ENCODE measurements at regions not wholly inside any gene's neighbourhood (a gene's known extent, or its start where the extent isn't known, plus 50 kb on each side); places are given as distances from the start of the nearest gene placed in this dataset.
A peak's percentile ranks its signal among the peaks of the same experiment; 100 is the strongest.

- Histone ChIP-seq H3K4me1 (peaks cover 17 to 27% (median 23%) of the 10 kb centered on the region in 4 donors), H3K4me3 (no peak overlapping the region), H3K36me3 (no peaks in the 10 kb centered on the region), H3K27ac (replicated peaks in 1 of 4) (no peak overlapping the region), H3K9me3 (no peaks in the 10 kb centered on the region), H3K27me3 (no peaks in the 10 kb centered on the region)
- TF ChIP-seq POLR2AphosphoS5 (IDR thresholded peaks at IDR 0.05) (no peak), EP300 (IDR thresholded peaks at IDR 0.05) (no peak), POLR2A (IDR thresholded peaks at IDR 0.05; ENCODE audit: low read depth) (no peak)
- TF ChIP-seq, protein P1, sequence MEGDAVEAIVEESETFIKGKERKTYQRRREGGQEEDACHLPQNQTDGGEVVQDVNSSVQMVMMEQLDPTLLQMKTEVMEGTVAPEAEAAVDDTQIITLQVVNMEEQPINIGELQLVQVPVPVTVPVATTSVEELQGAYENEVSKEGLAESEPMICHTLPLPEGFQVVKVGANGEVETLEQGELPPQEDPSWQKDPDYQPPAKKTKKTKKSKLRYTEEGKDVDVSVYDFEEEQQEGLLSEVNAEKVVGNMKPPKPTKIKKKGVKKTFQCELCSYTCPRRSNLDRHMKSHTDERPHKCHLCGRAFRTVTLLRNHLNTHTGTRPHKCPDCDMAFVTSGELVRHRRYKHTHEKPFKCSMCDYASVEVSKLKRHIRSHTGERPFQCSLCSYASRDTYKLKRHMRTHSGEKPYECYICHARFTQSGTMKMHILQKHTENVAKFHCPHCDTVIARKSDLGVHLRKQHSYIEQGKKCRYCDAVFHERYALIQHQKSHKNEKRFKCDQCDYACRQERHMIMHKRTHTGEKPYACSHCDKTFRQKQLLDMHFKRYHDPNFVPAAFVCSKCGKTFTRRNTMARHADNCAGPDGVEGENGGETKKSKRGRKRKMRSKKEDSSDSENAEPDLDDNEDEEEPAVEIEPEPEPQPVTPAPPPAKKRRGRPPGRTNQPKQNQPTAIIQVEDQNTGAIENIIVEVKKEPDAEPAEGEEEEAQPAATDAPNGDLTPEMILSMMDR (IDR thresholded peaks at IDR 0.05), result no peak
- DNase-seq (ENCODE audit: extremely low spot score), result no peak
- 93% methylated on average over 17 of the region's 19 CpGs for WGBS
- intact Hi-C loops (cut with DNase I), result no loop called here
Measured at GRCh38 chr17:77597418-77598240, 360.9 kb upstream of the TNRC6C start.

- Histone ChIP-seq H3K36me3 (no peaks in the 10 kb centered on the region), H3K27ac (replicated peaks in 1 of 4) (no peak overlapping the region), H3K4me3 (no peak overlapping the region), H3K4me1 (peaks cover 23 to 33% (median 29%) of the 10 kb centered on the region in 4 donors), H3K9me3 (no peaks in the 10 kb centered on the region), H3K27me3 (no peaks in the 10 kb centered on the region)
- TF ChIP-seq EP300 (IDR thresholded peaks at IDR 0.05) (no peak), POLR2A (IDR thresholded peaks at IDR 0.05; ENCODE audit: low read depth) (no peak), POLR2AphosphoS5 (IDR thresholded peaks at IDR 0.05) (no peak)
- TF ChIP-seq, protein P1 (IDR thresholded peaks at IDR 0.05), result no peak
- 95% methylated on average over 4 of the region's 4 CpGs for WGBS
- no peak for DNase-seq (ENCODE audit: extremely low spot score)
- intact Hi-C loops (cut with DNase I), result no loop called here
Measured at GRCh38 chr17:77598241-77598620, 360.3 kb upstream of the TNRC6C start.

DNA sequence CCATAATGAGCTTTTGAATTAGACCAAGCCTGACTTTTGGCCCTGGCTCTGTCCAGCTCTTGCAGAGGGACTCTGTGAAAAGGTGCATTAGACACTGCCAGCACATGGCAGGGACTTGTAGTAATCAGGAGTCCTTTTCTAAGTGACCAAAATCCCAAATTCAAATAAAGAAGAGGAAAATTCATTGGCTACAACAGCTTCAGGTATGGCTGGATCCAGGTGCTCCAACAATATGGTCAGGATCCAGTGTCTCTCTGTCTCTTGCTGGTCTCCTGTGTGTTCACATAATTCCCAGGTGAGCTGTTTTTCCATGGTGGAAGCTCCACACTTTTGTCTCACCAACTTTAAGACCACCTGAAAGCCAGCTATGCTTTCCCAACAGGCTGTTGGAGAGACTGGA is 358.8 kb upstream of the TNRC6C start:
- intact Hi-C loops (cut with DNase I), result loop anchor here (5.0 kb wide), 1 partner anchor 138 kb away; no protein-coding TSS in a partner anchor
- Histone ChIP-seq H3K4me3 (no peak overlapping the region), H3K4me1 (peaks cover 31 to 47% (median 43%) of the 10 kb centered on the region in 4 donors), H3K27ac (replicated peaks in 1 of 4) (no peak overlapping the region), H3K36me3 (no peaks in the 10 kb centered on the region), H3K27me3 (no peaks in the 10 kb centered on the region), H3K9me3 (no peaks in the 10 kb centered on the region)
- no peak for TF ChIP-seq POLR2AphosphoS5 (IDR thresholded peaks at IDR 0.05)
- no peak for DNase-seq (ENCODE audit: extremely low spot score)

DNA sequence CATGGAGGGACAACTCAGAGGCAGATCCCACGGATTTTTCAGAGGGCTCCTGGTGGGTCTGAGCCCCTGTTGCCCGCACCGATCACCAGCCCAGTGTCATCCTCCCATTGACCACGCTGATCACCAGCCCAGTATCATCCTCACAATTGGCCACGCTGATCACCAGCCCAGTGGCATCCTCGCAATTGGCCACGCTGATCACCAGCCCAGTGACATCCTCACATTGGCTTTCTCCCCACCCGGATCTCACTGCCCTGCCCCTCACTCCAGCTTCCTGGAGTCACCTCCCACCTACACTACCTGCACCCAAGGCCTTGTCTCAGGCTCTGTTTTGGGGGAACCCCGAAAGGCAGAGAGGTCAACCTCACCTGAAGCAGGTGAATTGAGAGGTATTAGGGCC is 358.2 kb upstream of the TNRC6C start:
- TF ChIP-seq POLR2AphosphoS5 (IDR thresholded peaks at IDR 0.05) (no peak), EP300 (IDR thresholded peaks at IDR 0.05) (no peak), POLR2A (IDR thresholded peaks at IDR 0.05; ENCODE audit: low read depth) (no peak)
- TF ChIP-seq, protein P1 (IDR thresholded peaks at IDR 0.05), result no peak
- Histone ChIP-seq H3K36me3 (no peaks in the 10 kb centered on the region), H3K4me3 (no peak overlapping the region), H3K4me1 (peaks cover 31 to 54% (median 44%) of the 10 kb centered on the region in 4 donors), H3K9me3 (no peaks in the 10 kb centered on the region), H3K27me3 (no peaks in the 10 kb centered on the region), H3K27ac (replicated peaks in 1 of 4) (peak overlapping the region; percentile 88 to 92 (median 90))
- WGBS, result 87% methylated on average over 8 of the region's 9 CpGs
- intact Hi-C loops (cut with DNase I), result loop anchor here (5.0 kb wide), 1 partner anchor 137 kb away; no protein-coding TSS in a partner anchor
- DNase-seq (ENCODE audit: extremely low spot score), result no peak

GRCh38 chr17:77601054-77601979 is 357.2 kb upstream of the TNRC6C start:
- DNase-seq (ENCODE audit: extremely low spot score), result no peak
- intact Hi-C loops (cut with DNase I), result loop anchor here (5.0 kb wide), 1 partner anchor 136 kb away; no protein-coding TSS in a partner anchor

More at GRCh38 chr17:77601054-77601979, 357.2 kb upstream of the TNRC6C start:
- H3K4me1 ChIP-seq, result peaks cover 31 to 57% (median 44%) of the 10 kb centered on the region in 4 donors
- 76% methylated on average over 15 of the region's 18 CpGs for WGBS
- no peaks in the 10 kb centered on the region for H3K9me3 ChIP-seq
- TF ChIP-seq POLR2AphosphoS5 (IDR thresholded peaks at IDR 0.05), result no peak
- TF ChIP-seq, protein P1 (IDR thresholded peaks at IDR 0.05), result no peak
- TF ChIP-seq EP300 (IDR thresholded peaks at IDR 0.05), result no peak
- H3K27ac ChIP-seq (replicated peaks in 1 of 4), result peak overlapping the region; percentile 88 to 92 (median 90)
- no peaks in the 10 kb centered on the region for H3K27me3 ChIP-seq
- no peaks in the 10 kb centered on the region for H3K36me3 ChIP-seq
- H3K4me3 ChIP-seq, result no peak overlapping the region
